ENCODE measurements at regions not wholly inside any gene's neighbourhood (a gene's known extent, or its start where the extent isn't known, plus 50 kb on each side); places are given as distances from the start of the nearest gene placed in this dataset.

DNA sequence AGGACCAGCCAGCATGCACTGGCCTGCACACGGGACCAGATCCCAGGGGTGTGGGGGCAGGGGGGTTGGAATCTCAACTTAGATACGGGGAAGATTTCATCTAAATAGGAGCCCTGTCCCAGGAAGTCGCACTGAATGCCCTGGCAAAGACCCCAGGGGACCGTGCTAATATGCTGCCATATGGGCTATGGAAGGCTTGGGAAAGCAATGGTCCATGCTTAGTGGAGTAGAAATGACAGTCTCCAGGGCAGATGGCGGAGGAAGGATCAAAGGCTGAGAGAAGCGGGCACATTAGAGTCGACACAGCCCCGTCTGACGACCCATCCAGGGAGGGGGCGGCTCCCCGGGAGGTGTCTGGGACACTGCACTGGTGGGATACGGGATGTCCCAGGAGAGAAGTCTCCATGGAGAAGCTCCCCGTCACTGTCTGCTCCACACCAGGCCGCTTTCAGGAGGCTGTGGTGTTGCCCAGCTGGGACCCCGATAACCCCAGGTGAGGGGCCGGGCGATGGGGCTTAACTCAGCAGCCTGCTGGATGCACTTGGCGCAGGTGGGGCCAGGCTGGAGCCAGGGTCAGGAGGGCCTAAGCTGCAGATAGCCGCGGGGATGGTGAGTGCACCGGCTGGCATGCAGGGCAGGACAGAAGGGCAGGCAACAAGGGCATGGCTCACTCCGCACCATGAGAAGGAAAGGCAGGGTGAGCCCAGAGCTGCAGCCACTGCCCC is 377.7 kb upstream of the IRX1 start:
- DNase-seq, result peak; percentile 88

DNA sequence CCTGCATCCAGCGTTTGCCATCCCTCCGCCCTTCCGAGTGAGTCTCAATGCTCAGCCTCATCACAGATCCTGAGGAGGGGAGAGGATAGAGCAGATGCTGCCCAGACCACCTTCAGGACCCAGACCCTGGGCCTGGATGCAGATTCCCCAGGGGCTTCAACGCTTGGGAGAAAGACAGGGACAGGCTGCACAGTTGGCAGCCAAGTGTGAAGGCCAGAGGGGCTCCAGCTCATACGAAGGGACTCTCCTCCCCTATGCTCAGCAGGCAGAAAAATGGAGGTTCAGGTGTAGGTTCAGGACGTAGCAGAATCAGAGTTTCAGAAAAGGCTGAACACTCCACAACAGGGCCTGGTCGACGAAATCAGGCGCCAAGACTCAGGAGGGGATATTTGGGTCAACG is 378.5 kb upstream of the IRX1 start:
- no peak for DNase-seq

DNA sequence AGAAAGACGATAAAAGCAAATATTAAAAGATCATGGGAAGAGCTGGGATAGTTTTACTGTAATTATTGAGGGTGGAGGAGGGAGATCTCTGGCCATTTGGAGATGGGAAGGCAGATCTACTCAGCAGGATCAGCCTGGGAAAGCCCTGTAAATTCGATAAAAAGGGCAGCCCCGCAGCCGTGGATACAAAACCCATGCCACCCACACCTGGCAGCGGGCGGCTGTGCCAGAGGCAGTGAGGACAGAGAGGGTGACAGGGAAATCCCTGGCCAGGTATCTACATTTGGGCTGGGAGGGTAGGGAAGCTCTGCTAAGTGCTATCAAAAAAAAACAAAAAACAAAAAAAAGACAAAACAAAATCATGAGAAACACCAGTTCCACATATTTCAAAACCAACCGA is 379.2 kb upstream of the IRX1 start:
- no peak for DNase-seq

DNA sequence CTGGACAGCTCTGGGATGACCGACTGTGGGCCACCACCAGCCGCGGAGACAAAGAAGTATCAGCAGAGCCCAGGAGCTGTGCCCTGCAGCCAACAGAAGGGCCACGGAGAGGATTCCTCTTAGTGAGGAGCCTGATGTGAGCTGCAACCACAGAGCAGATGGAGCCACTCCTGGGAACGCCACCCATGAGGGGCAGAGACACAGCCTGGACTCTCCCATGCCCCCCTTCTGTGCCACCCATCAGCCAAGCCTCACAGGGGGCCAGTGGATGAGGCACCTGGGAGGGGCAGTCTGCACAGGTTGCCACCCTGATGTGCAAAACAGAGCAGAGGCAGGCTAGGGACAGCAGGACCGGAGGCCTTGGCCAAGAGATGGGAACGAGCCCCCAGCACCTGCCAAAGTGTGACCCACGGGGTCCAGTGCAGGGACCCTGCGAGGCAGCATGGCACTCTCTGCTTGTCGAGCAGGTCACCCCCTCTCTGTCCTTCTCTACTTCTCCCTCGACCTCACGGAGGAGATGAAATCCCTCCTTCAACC is 380.7 kb upstream of the IRX1 start:
- DNase-seq, result no peak

DNA sequence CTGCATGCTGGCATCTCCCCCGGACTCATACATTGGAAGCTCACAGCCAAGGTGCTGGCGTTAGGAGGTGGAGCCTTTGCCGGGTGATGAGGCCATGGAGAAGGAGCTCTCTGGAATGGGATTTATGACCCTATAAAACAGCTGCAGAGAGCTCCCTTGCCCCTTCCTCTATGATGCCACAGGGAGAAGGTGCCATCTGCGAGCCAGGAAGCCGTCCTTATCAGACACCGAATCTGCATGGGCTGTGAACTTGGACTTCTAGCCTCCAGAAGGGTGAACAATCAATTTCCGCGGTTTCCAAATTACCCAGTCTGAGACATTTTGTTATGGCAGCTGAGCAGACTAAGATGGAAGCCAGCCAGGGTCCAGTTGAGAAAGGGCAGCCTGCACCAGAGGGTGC is 381.2 kb upstream of the IRX1 start:
- no peak for DNase-seq

DNA sequence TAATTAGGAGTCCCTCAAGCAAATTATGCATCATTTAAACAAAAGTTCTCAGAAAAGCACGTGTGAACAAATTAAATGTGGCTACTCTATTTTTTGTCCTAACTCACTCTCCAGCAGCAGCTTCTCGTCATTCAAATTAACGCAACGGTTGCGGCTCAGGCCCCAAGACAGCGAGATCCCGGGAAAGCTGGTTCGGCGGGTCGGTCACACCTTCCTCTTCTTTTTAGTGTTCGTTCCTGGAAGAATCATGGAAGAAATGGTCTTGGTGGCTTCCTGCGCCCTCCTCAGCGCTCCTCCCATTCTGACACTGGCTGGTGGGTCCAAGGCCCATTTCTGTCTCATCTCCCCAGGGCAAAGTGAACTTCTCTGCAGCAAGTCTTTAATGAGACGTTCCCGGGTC is 382.8 kb upstream of the IRX1 start:
- no peak for DNase-seq

DNA sequence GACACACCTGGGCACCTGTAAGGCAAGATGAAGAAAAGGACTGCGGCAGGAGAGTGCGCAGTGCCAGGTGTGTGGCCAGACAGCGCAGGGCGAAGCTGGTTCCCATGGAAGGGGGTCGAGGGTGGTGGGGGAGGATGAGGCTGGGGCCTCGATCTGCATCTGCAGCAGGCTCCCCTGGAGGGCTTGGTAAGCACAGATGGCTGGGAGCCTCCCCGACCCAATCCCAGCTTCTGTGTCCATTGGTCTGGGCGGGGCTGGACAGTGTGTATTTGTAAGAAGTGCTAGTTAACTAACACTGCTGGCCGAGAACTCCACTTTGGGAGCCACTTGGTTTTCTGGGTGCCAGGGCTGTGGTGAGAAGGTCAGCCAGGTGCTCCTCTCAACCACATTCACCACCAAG is 385.1 kb upstream of the IRX1 start:
- DNase-seq, result no peak

DNA sequence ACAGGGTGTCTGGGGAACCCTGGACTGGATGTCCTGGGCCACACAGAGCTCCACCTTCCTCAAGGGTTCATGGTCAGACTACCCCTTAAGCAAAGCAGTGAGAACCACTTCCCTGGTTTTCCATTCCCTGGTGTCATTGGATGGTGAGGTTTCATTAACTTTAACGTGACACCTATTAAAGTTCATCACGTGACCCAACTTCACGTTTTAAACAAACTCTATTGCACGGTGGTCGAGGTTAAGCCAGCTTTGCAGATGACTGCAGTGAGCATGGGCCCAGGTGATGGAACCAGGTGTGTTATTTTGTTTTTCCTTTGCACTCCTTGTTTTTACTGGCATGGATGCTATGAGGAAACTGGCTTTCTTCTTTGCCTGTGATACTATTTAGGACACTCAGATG is 385.7 kb upstream of the IRX1 start:
- DNase-seq, result no peak

DNA sequence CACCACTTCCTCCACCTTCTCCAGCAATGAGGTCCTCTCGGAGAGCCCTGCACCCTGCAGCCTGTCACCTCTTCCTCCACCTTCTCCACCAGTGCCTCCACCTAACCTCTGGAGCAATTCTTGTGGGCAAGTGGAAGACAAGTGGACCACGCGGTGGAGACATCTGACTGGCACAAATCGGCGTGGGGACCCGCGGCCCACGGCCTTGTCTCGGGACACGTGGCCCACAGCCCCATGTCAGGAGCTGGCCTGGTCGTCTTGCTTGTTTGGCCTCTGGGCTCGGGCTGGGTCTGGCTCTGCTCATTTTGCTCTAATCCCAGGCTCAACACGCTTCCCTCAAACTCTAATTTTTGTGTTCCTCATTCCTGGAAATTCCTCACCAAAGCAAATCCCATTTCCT is 393.1 kb upstream of the IRX1 start:
- no peak for DNase-seq

DNA sequence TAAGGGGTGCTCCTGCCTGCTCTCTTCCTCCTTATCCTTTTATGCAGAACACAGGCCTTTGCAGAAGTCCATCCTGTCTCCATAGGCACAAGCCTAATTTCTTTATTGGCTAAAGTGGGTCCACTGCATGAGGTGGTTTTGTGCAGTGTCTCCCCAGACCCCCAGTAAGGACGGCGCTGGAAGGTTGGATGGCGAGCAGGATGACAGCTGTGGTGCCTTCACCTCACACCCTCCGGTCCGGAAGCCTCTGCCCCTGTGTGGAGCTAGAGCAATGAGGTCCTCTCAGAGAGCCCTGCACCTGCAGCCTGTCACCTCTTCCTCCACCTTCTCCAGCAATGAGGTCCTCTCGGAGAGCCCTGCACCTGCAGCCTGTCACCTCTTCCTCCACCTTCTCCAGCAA is 393.7 kb upstream of the IRX1 start:
- DNase-seq, result no peak

DNA sequence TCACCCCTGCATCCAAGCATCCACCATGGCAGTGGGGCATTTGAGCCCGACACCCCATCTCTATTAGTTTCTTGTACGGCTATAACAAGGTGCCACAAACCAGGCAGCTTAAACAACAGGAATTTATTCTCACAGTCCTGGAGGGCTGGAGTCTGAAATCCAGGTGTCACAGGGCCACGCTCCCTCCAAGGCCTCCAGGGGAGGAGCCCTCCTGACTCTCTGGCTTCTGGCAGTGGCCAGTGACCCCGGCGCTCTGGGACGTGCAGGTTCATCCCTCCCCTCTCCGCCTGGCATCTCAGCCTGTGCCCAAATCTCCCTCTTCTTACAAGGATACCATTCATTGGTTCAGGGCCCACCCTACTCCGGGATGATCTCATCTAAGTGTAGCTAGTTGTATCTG is 394.5 kb upstream of the IRX1 start:
- DNase-seq, result no peak

DNA sequence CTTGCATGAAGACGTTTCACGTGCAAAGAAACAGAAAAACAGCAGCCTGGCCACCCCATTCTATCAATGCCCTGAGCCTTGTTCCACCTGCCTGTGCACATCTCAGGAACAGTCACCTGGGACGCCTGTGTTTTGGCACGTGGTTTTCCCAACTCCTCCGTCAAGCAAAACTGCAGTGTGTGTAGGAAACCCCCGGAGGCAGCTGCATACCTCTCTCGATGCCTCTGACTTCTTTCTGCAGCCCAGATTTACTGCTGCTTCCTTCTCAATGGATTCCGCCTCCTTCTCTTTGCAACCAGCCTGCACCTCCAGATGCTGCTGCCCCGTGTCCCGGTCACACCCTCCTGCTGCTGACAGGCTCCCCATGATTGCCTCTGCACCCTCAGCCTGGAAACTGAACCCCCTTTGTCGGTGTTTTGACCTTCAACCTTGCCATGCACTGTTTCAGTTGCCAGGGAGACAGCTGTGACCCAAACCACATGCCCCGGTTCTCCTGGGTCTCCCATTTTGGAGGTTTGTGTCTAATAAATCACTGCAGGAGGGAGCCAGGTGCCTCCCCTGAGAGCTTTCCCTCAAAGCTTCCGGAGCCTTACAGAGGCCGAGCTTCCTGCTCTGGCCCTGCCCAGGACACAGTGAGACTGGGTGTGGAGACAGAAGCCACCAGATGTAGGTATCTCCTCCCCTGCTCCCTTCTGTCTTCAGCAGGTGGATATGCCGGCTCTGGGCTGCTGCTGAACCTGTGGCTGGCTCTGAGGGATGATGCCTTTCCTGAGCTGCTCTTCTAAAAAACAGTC is 395.5 kb upstream of the IRX1 start:
- DNase-seq, result no peak

DNA sequence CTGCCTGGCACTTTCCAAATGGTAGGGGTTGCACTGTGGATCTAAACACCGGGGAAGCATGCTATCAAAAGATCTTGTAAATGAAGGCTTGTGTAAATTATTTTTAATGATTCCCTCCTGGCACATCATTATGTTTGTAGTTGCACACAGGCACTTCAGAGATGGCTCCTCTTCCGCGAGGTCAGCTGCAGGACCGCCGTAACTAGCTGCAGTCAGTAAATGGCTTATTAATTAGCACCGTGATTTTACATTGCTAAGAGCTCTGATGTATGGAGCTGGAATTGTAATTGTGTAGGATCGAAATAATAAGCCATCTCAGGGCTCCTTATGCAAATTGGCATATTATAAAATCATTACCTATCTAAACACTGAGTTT is 397.6 kb upstream of the IRX1 start:
- DNase-seq, result no peak

DNA sequence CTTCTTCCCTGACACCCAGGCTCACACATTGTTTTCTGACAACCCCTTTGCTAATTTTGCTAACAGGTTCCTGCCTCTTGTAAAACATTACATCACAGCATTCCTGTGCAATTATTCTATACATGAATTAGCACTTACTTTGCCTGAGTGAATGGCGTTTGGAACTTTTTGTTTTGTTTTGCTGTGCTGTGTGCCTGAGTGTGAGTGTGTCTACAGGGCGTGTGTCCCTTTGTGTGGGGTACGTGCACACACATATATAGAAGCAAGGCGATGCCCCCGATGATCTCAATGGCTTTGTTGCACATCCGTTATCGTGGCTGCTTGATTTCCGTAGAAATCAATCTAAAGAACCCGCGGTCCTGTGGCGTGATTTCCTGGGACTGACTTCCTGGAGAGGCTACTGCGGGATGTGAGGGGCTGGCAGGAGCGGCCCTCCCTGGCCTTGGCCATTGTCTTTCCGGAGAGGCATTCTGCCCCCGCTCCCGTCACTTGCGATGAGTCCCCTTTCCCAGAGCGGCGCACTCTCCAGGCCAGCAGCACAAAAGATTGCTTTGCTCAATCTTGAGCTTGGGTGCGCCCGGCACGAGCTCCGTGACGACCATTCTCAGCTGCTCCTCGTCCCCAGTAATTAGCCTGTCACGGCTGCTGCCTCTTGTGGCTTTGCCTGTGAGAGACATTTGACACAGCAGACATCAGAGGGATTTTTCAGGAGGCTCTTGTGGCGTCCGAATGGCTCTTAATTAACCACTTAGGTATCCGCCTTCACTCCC is 398.1 kb upstream of the IRX1 start:
- DNase-seq, result peak; percentile 98

DNA sequence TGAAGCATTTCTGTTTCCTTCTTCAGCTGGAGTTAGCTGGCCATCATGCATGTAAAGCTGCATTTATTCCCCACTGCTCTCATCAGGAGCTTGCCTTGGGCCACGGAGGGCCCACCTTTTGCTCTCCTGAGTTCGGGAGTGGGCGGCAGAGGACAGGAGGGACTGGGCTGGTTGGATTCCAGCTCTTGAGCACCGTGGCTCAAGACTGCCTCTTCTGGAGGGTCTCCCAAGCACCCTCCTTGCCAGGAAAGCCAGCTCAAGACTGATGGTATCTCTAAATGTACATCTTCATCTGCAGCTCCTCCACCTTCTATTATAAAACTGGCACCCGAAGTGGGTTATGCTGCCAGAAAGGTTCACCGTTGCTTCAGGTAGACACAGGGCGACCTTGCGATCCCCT is 399.6 kb upstream of the IRX1 start:
- no peak for DNase-seq

DNA sequence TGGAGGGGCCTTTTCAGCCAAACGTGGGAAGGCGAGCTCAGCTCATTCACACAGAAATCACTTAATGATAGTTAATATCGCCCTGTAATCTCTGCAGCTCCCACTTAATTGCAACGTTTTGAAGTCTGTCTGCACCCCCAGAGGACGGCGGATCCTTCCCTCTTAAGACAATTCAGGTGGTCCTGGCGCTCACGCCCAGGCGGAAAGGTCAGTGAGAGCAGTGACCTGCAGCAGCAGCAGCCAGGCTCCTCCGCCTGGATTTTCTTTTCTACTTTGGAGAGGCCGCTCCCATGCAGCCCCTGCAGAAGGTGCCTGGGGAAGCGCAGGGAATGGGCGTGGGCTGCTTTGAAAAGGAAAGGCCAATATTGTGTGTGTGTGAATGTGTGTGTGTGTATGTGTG is 400.9 kb upstream of the IRX1 start:
- DNase-seq, result no peak

DNA sequence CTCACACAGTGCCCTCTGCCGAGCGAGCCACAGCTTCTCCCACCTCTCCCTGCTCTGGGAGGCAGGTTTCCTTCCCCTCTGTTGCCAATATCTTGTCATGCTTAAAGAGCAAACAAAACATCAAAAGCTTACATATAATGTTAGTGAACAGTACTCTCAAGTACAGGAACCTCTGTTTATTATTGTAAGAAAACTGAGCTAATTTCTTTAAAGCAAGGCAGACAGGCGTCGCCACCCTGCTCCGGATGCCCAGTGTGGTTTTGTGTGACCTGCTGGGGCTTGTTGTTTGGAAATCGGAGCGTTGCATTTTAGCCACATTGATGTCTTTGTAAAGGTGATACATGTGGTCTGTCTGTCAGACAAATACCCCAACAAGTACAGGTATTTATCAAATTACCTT is 401.4 kb upstream of the IRX1 start:
- no peak for DNase-seq

DNA sequence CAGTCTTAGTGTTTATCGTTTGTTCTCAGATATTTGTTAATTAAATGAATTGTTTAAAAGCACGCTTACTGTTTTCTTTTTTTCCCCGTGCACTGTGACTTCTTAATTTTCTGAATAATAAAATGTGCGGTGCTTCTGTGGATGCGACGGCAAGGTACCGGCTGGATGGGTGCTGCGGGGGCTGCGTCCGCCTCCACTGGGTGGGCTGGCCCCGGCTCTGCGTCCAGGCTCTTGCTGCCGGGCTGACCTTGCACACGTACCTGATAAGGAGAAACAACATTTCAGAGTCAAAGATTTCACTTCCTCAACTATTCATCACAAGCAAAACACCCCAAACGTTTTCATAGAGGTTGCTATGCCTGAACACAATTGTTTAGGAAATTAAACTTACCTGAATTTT is 404.0 kb upstream of the IRX1 start:
- no peak for DNase-seq

DNA sequence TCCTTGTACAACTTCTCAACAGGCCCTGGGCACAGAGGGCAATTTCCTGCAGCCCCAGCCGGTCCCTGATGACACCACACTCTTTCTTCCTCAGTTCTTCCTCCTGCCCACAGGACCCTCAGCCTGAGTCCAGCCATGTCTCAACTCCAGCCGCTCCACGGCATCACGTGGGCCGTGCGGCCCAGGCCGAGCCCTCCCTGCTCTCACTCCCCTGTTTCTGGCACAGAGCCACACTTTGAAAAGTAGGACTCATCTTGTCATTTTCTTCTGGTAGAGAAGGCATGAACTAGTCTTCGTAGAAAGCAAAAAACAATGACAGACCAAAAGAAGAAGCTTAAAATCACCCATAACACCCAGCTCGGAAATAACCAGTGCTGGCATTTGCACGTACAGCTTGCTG is 404.7 kb upstream of the IRX1 start:
- no peak for DNase-seq

DNA sequence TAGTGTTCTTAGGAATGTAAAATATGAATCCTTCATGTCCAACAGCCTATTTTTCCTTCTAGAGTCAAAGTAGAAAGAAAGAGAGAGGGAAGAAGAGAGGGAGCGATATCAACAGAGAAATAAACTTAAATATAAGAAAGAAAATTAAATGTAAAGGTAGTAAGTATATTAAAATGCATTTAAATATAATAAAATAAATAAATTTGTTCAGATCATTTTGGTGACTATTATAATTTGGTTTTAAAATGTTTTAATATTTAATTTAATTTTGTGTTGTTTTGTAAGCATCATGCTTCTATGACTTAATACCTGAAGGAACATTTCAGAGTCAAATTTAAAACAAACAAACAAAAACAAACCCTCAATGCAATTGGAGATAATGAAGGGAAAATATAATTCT is 405.2 kb upstream of the IRX1 start:
- no peak for DNase-seq

DNA sequence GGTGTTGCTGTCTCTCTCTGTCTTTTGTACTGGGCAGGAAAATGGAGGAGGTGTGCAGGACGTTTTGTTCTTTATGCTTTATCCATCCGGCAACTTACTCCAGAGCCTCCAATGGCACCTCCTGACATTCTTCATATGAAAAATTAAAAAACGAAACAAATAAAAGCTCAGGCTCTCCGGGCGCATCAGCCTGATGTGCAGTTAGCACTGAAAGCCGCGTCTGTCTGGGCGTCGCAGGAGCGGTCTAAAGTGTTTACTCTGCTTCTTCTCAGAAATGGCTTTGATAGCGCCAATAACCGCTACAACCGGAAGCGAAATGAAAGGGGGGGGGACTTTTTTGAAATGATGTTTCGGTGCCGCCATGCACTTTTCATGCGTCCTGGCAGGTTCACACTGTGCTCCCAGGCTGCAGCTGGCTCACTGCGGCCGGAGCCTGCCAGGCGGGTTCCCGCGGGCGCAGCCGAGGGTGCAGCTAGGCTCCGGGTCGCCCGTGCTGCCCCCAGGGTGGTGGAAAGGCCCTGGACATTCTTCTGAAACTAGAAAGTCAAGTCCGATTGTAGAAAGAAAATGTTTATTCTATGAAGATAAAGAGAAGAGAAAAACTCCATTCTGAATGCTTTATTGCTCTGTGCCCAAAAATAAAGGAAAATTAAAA is 407.7 kb upstream of the IRX1 start:
- DNase-seq, result no peak

DNA sequence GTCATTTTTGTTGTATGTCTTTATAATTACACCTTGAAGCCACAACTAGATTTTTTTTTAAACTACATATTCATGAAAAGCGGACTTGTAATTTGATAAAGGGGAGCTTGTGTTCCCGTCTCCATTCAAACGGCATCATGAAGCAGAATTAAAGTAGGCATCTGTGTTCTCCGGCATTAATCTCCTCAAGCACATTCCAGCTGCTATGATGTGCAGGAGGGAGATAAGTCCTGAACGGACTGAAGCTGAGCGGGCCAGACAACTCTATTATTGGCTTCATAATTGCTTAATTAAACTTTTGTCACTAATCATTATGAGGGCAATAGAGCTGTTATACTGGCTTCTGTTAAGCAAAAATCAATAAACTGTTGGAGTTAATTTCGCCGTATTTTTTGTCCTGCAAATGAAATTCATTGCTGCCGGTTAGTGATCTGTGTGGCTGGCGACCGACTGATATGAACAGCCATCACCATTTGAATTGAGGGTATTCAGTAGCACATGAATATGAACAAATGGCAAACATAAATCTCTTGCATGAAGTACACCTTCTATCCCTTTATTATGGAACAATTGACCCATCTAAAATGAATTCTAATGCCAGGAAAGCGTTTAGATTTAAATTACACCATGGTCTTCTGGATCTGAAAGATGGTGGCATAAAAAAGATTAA is 408.8 kb upstream of the IRX1 start:
- peak; percentile 92 for DNase-seq

DNA sequence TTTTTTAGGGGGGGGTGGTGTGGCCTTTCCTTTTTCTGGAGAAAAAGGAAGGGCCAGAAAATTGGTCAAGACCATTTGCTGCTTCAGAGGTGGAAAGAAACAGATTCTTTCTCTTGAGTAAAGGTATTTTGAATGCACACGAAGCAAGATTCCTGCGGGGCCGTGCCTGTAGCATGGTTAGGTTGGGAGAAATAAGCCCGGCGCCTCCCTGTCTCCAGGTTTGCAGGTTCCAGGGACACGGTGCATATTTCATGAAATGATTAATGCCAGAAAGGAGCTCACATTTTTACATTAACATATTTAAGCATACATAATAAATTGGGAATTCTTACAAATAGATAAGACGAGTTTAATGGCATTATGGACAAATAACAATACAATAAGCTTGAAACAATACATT is 409.5 kb upstream of the IRX1 start:
- DNase-seq, result no peak
